Suprapubic skin (tissue), 4 donors: ENCODE measurements at regions not wholly inside any gene's neighbourhood (a gene's known extent, or its start where the extent isn't known, plus 50 kb on each side); places are given as distances from the start of the nearest gene placed in this dataset.

Experiments used
- DNase-seq, 2 donors: peaks; one replicate each; pipeline ENCODE4 v3.0.0-alpha.2; 2019; ENCODE audit warnings: low spot score in 2 of 2
- H3K27ac ChIP-seq: fragments of 200-600 bp; sonication (generic); one replicate; pipeline ENCODE4 v1.5.1; 2019
- H3K27me3 ChIP-seq: fragments of 200-600 bp; sonication (generic); one replicate; pipeline ENCODE4 v1.5.1; 2019
- H3K36me3 ChIP-seq: fragments of 200-600 bp; sonication (generic); one replicate; pipeline ENCODE4 v1.5.1; 2019
- H3K4me1 ChIP-seq: fragments of 200-600 bp; sonication (generic); one replicate; pipeline ENCODE4 v1.5.1; 2019
- H3K4me3 ChIP-seq: fragments of 200-600 bp; sonication (generic); one replicate; pipeline ENCODE4 v1.5.1; 2019; ENCODE audit warnings: mild to moderate bottlenecking
- H3K9me3 ChIP-seq: fragments of 200-600 bp; sonication (generic); one replicate; pipeline ENCODE4 v1.5.1; 2019
- EP300 ChIP-seq: sonication (generic); formaldehyde crosslinking; IDR thresholded peaks from one replicate; pipeline ENCODE4 v1.6.1; 2017; ENCODE audit warnings: antibody characterized with exemption
- POLR2A ChIP-seq, 2 donors: fragments of 450-650 bp; IDR thresholded peaks; one replicate each; pipeline ENCODE4 v1.6.1; 2017; ENCODE audit warnings: antibody characterized with exemption in 2 of 2, mild to moderate bottlenecking in 2 of 2, moderate library complexity in 2 of 2
- POLR2AphosphoS5 ChIP-seq, 3 donors: sonication (generic); formaldehyde crosslinking; IDR thresholded peaks; one replicate each; pipeline ENCODE4 v1.6.1; 2017; ENCODE audit warnings: antibody characterized with exemption in 3 of 3
- WGBS: methylation state at CpG from one replicate; pipeline ENCODE4 v1.1.5; 2018; 5-methylcytosine and 5-hydroxymethylcytosine counted together
- TF ChIP-seq, protein P1 (sequence below), 2 donors: fragments of 200-600 bp in 1 of 2; fragments of 450-650 bp in 1 of 2; sonication (generic) in 1 of 2; IDR thresholded peaks; one replicate each; pipeline ENCODE4 v1.5.1; 2016 to 2019; ENCODE audit warnings: antibody characterized with exemption in 2 of 2, mild to moderate bottlenecking in 1 of 2, moderate library complexity in 1 of 2

DNA sequence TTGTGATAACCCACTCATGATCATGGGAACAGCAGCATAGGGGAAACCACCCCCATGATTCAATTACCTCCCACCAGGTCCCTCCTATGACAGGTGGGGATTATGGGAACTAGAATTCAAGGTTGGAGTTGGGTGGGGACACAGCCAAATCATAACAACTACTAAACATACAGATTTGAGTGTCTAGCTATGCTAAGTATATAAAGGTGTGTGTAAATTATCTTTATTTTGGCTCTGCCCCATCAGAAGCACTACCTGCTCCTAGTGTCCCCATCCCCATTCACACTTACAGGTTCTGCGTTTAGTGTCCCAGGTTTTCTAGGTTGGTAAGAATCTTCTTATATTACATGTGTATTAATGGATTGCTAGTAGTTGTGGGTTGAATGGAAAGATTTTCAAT lies 464.7 kb downstream of the EPHA4 start:
- DNase-seq, result no peak
- no peak for TF ChIP-seq POLR2A (IDR thresholded peaks at IDR 0.05)
- no peak for TF ChIP-seq EP300
- no peak for TF ChIP-seq POLR2AphosphoS5 (IDR thresholded peaks at IDR 0.05)
- TF ChIP-seq, protein P1, sequence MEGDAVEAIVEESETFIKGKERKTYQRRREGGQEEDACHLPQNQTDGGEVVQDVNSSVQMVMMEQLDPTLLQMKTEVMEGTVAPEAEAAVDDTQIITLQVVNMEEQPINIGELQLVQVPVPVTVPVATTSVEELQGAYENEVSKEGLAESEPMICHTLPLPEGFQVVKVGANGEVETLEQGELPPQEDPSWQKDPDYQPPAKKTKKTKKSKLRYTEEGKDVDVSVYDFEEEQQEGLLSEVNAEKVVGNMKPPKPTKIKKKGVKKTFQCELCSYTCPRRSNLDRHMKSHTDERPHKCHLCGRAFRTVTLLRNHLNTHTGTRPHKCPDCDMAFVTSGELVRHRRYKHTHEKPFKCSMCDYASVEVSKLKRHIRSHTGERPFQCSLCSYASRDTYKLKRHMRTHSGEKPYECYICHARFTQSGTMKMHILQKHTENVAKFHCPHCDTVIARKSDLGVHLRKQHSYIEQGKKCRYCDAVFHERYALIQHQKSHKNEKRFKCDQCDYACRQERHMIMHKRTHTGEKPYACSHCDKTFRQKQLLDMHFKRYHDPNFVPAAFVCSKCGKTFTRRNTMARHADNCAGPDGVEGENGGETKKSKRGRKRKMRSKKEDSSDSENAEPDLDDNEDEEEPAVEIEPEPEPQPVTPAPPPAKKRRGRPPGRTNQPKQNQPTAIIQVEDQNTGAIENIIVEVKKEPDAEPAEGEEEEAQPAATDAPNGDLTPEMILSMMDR (IDR thresholded peaks at IDR 0.05), result no peak
- 95% methylated on average over 1 of the region's 1 CpG for WGBS
- Histone ChIP-seq H3K36me3 (no peaks in the 10 kb centered on the region), H3K9me3 (no peaks in the 10 kb centered on the region), H3K4me3 (no peak overlapping the region), H3K27me3 (no peaks in the 10 kb centered on the region), H3K4me1 (peaks cover 20% of the 10 kb centered on the region), H3K27ac (no peak overlapping the region)

DNA sequence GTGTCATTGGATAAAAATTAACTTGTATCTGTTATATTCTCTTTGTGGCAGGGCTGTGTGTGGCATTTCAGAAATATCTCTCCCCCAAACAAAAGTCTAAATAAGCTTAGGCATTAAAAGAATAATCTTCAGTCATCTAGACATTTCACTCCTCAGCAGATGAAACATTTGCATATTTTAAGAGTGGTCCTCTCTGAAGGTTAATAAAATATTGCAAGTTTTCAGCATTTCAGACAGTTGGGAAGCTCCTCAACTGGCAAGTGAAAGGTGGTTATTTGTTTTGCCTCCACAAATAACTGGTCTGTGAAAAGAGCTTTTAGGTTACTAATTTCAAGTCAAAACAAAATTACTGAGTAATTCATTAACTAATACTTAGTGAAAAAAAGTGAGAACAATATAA lies 462.6 kb downstream of the EPHA4 start:
- Histone ChIP-seq H3K27me3 (no peaks in the 10 kb centered on the region), H3K36me3 (no peaks in the 10 kb centered on the region), H3K4me3 (no peak overlapping the region), H3K27ac (no peak overlapping the region), H3K4me1 (peaks cover 8% of the 10 kb centered on the region), H3K9me3 (no peaks in the 10 kb centered on the region)
- TF ChIP-seq POLR2AphosphoS5 (IDR thresholded peaks at IDR 0.05) (no peak), POLR2A (IDR thresholded peaks at IDR 0.05) (no peak), EP300 (no peak)
- TF ChIP-seq, protein P1 (IDR thresholded peaks at IDR 0.05), result no peak
- DNase-seq, result no peak

DNA sequence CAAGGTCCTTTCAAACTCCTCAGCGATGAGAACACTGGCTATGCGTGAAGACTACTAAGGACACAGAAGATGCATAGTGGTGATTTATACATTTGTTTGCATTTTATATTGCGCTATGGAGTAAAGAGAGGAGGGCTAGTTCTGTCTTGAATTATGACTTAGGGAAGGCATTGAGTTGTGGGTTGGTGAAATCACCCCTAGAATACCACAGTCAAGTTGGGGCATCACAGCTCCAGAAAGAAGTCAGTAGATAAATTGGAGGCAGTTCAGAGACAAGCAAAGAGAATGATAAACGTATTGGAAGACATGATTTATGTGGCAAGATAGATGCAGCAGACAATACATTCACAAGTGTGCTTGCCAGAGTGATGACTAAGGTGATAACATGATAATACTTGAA lies 460.4 kb downstream of the EPHA4 start:
- TF ChIP-seq POLR2A (IDR thresholded peaks at IDR 0.05) (no peak), POLR2AphosphoS5 (IDR thresholded peaks at IDR 0.05) (no peak), EP300 (no peak)
- TF ChIP-seq, protein P1 (IDR thresholded peaks at IDR 0.05), result no peak

DNA sequence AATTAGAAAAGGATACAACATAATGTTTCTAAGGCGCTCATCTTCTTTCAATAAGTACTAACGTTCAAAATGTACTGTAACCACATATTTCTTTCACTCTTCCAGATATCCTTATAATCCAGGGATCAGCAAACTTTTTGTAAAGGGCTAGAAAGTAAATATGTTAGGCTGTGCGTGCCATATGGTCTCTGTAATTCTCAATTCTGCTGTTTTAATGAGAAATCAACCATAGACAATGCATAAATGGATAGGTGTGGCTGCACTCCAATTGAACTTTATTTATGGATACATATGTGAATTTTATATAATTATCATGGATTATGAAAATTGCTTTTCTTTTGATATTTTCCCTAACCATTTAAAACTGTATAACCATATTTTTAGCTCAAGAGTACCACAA lies 459.4 kb downstream of the EPHA4 start:
- Histone ChIP-seq H3K36me3 (no peaks in the 10 kb centered on the region), H3K4me3 (no peak overlapping the region), H3K27me3 (no peaks in the 10 kb centered on the region), H3K27ac (no peak overlapping the region), H3K4me1 (no peaks in the 10 kb centered on the region), H3K9me3 (no peaks in the 10 kb centered on the region)
- no peak for TF ChIP-seq POLR2AphosphoS5 (IDR thresholded peaks at IDR 0.05)
- no peak for TF ChIP-seq EP300
- TF ChIP-seq, protein P1 (IDR thresholded peaks at IDR 0.05), result no peak
- TF ChIP-seq POLR2A (IDR thresholded peaks at IDR 0.05), result no peak
- WGBS, result 80% methylated on average over 3 of the region's 3 CpGs
- no peak for DNase-seq

More for the DNA sequence above, 460.4 kb downstream of the EPHA4 start:
- Histone ChIP-seq H3K4me1 (no peaks in the 10 kb centered on the region), H3K4me3 (no peak overlapping the region), H3K36me3 (no peaks in the 10 kb centered on the region), H3K27ac (no peak overlapping the region), H3K27me3 (no peaks in the 10 kb centered on the region), H3K9me3 (no peaks in the 10 kb centered on the region)
- WGBS, result 50% methylated on average over 4 of the region's 4 CpGs
- no peak for DNase-seq

DNA sequence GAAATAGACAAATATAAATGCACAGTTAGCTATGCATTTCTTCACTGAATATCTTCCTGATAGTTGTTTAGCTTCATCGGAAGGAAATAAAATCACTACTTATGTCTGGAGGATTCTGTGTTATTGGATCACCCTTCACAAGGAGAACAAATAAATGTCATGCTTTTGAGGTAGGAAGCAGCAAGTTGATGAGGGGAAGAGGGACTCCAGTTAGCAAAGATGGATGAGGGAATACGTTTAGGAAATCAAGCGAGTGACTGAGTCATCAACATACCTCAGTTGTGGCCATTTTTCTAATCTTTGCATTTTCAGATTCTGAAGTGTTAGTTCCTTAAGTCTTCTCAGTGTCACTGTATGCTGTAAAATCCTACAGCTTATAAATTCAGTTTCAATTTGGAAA lies 456.2 kb downstream of the EPHA4 start:
- Histone ChIP-seq H3K4me3 (no peak overlapping the region), H3K27ac (no peak overlapping the region), H3K27me3 (peaks cover under 1% of the 10 kb centered on the region), H3K36me3 (no peaks in the 10 kb centered on the region), H3K9me3 (no peaks in the 10 kb centered on the region), H3K4me1 (no peaks in the 10 kb centered on the region)
- TF ChIP-seq, protein P1 (IDR thresholded peaks at IDR 0.05), result no peak
- TF ChIP-seq EP300, result no peak
- no peak for TF ChIP-seq POLR2AphosphoS5 (IDR thresholded peaks at IDR 0.05)
- no peak for TF ChIP-seq POLR2A (IDR thresholded peaks at IDR 0.05)
- 85% methylated on average over 3 of the region's 3 CpGs for whole genome bisulfite sequencing
- DNase-seq, result no peak
